Retinal pigment epithelial cell (primary cell): ENCODE measurements at regions not wholly inside any gene's neighbourhood (a gene's known extent, or its start where the extent isn't known, plus 50 kb on each side); places are given as distances from the start of the nearest gene placed in this dataset.

Source experiments
- DNase-seq: peaks from one replicate; pipeline ENCODE4 v3.0.0-alpha.2; 2010; ENCODE audit warnings: low read depth
- H3K4me3 ChIP-seq: 2 replicates; pipeline ENCODE4 v1.5.1; 2011; ENCODE audit warnings: mild to moderate bottlenecking, low read length, control low read depth, moderate library complexity
- CTCF ChIP-seq: conservative IDR thresholded peaks from 2 replicates; pipeline ENCODE4 v1.5.1; 2011; ENCODE audit warnings: low read depth, low read length, control low read depth, inconsistent platforms

GRCh38 chr10:4568086-4568485, 257.9 kb upstream of the AKR1E2 start:
- no peak overlapping the region for H3K4me3 ChIP-seq
- no peak for TF ChIP-seq CTCF
- DNase-seq, result no peak

GRCh38 chr10:4567637-4568036, 258.4 kb upstream of the AKR1E2 start:
- no peak for TF ChIP-seq CTCF
- H3K4me3 ChIP-seq, result no peak overlapping the region
- no peak for DNase-seq

- no peak overlapping the region for H3K4me3 ChIP-seq
- no peak for TF ChIP-seq CTCF
- no peak for DNase-seq
These were observed 260.0 kb upstream of the AKR1E2 start for GRCh38 chr10:4566011-4566410.

- TF ChIP-seq CTCF, result no peak
- no peak for DNase-seq
- no peak overlapping the region for H3K4me3 ChIP-seq
These were observed 264.7 kb upstream of the AKR1E2 start for GRCh38 chr10:4561296-4561695.

- DNase-seq, result no peak
- no peak overlapping the region for H3K4me3 ChIP-seq
- no peak for TF ChIP-seq CTCF
These were observed 268.5 kb upstream of the AKR1E2 start for GRCh38 chr10:4557469-4557868.

- no peak overlapping the region for H3K4me3 ChIP-seq
- no peak for DNase-seq
- TF ChIP-seq CTCF, result no peak
These were observed 269.5 kb upstream of the AKR1E2 start for GRCh38 chr10:4556527-4556926.

GRCh38 chr10:4555920-4556319, 270.1 kb upstream of the AKR1E2 start:
- DNase-seq, result no peak
- TF ChIP-seq CTCF, result no peak
- H3K4me3 ChIP-seq, result no peak overlapping the region
